H9 (cell line): ENCODE measurements at regions not wholly inside any gene's neighbourhood (a gene's known extent, or its start where the extent isn't known, plus 50 kb on each side); places are given as distances from the start of the nearest gene placed in this dataset.

Source experiments
- DNase-seq: peaks from one replicate; pipeline ENCODE4 v3.0.0-alpha.2; 2017
- H2AFZ ChIP-seq: one replicate; pipeline ENCODE4 v1.6.1; 2013; ENCODE audit warnings: mild to moderate bottlenecking, low read length, control low read depth, moderate library complexity
- H2AK5ac ChIP-seq: 2 replicates; pipeline ENCODE4 v1.6.1; 2013; ENCODE audit warnings: low read length, control low read depth, mixed read lengths; ENCODE audit not compliant: insufficient read length
- H2BK120ac ChIP-seq: one replicate; pipeline ENCODE4 v1.6.1; 2013; ENCODE audit warnings: low read depth, mild to moderate bottlenecking, low read length, control low read depth, inconsistent platforms; ENCODE audit not compliant: poor library complexity, severe bottlenecking
- H2BK12ac ChIP-seq: 2 replicates; pipeline ENCODE4 v1.6.1; 2013; ENCODE audit warnings: low read length, control low read depth, mixed read lengths, low read depth; ENCODE audit not compliant: insufficient read length
- H2BK15ac ChIP-seq: 2 replicates; pipeline ENCODE4 v1.6.1; 2013; ENCODE audit warnings: low read depth, low read length, control low read depth
- H2BK20ac ChIP-seq: one replicate; pipeline ENCODE4 v1.6.1; 2013; ENCODE audit warnings: low read depth, mild to moderate bottlenecking, low read length, control low read depth, inconsistent platforms; ENCODE audit not compliant: poor library complexity, severe bottlenecking
- H2BK5ac ChIP-seq: 2 replicates; pipeline ENCODE4 v1.6.1; 2013; ENCODE audit warnings: low read length, control low read depth, mixed read lengths; ENCODE audit not compliant: insufficient read length
- H3K14ac ChIP-seq: 2 replicates; pipeline ENCODE4 v1.6.1; 2013; ENCODE audit warnings: low read length, control low read depth; ENCODE audit not compliant: insufficient read depth
- H3K18ac ChIP-seq: 2 replicates; pipeline ENCODE4 v1.6.1; 2013; ENCODE audit warnings: low read depth, mild to moderate bottlenecking, mixed read lengths, low read length, control low read depth; ENCODE audit not compliant: insufficient read length
- H3K23ac ChIP-seq: 2 replicates; pipeline ENCODE4 v1.6.1; 2013; ENCODE audit warnings: low read length, control low read depth, mixed read lengths, low read depth; ENCODE audit not compliant: insufficient read length
- H3K23me2 ChIP-seq: 2 replicates; pipeline ENCODE4 v1.6.1; 2013; ENCODE audit warnings: low read depth, mild to moderate bottlenecking, mixed read lengths, low read length, control low read depth; ENCODE audit not compliant: insufficient read length, poor library complexity, severe bottlenecking
- H3K27ac ChIP-seq: 2 replicates; pipeline ENCODE4 v1.5.1; 2013; ENCODE audit warnings: low read length, control low read depth, mixed read lengths, low read depth; ENCODE audit not compliant: insufficient read length
- H3K27me3 ChIP-seq: 2 replicates; pipeline ENCODE4 v1.6.1; 2013; ENCODE audit warnings: low read length, control low read depth, inconsistent platforms; ENCODE audit not compliant: insufficient read depth
- H3K4ac ChIP-seq: 2 replicates; pipeline ENCODE4 v1.6.1; 2013; ENCODE audit warnings: low read depth, mild to moderate bottlenecking, control low read depth, inconsistent platforms, low read length, moderate library complexity
- H3K4me1 ChIP-seq: 2 replicates; pipeline ENCODE4 v1.6.1; 2013; ENCODE audit warnings: low read length, control low read depth, inconsistent platforms; ENCODE audit not compliant: insufficient read depth
- H3K4me2 ChIP-seq: 2 replicates; pipeline ENCODE4 v1.6.1; 2013; ENCODE audit warnings: low read length, control low read depth, mixed read lengths; ENCODE audit not compliant: insufficient read length, insufficient read depth
- H3K56ac ChIP-seq: 2 replicates; pipeline ENCODE4 v1.6.1; 2013; ENCODE audit warnings: low read depth, mild to moderate bottlenecking, mixed read lengths, low read length, control low read depth; ENCODE audit not compliant: insufficient read length
- H3K79me1 ChIP-seq: 2 replicates; pipeline ENCODE4 v1.6.1; 2013; ENCODE audit warnings: low read depth, mild to moderate bottlenecking, moderate library complexity, low read length, control low read depth, inconsistent platforms; ENCODE audit not compliant: insufficient read depth, poor library complexity, severe bottlenecking
- H3K79me2 ChIP-seq: 2 replicates; pipeline ENCODE4 v1.6.1; 2013; ENCODE audit warnings: low read length, control low read depth, inconsistent platforms; ENCODE audit not compliant: insufficient read depth
- H3K9ac ChIP-seq: 2 replicates; pipeline ENCODE4 v1.6.1; 2013; ENCODE audit warnings: low read length, control low read depth, mixed read lengths; ENCODE audit not compliant: insufficient read length; ENCODE audit errors: extremely low read depth
- H3K9me3 ChIP-seq: one replicate; pipeline ENCODE4 v1.6.1; 2013; ENCODE audit warnings: low read depth, low read length, inconsistent platforms; ENCODE audit not compliant: control insufficient read depth
- H3T11ph ChIP-seq: one replicate; pipeline ENCODE4 v1.6.1; 2013; ENCODE audit warnings: mild to moderate bottlenecking, low read length, control low read depth, inconsistent platforms
- H4K20me1 ChIP-seq: one replicate; pipeline ENCODE4 v1.6.1; 2013; ENCODE audit not compliant: control insufficient read depth, insufficient read length, insufficient read depth
- H4K5ac ChIP-seq: 2 replicates; pipeline ENCODE4 v1.6.1; 2013; ENCODE audit warnings: low read depth, mild to moderate bottlenecking, mixed read lengths, low read length, control low read depth; ENCODE audit not compliant: insufficient read length
- H4K8ac ChIP-seq: replicated peaks from 2 replicates; pipeline ENCODE4 v1.6.1; 2013; ENCODE audit warnings: low read length, control low read depth, mixed read lengths, low read depth; ENCODE audit not compliant: insufficient read length
- H4K91ac ChIP-seq: 2 replicates; pipeline ENCODE4 v1.6.1; 2013; ENCODE audit warnings: low read depth, mild to moderate bottlenecking, moderate library complexity, mixed read lengths, low read length, control low read depth; ENCODE audit not compliant: insufficient read length
- H3K27ac Mint-ChIP-seq, 3 experiments: 2 replicates in 2 of 3; 3 replicates in 1 of 3; pipeline ENCODE4 v1.8.0; 2020 to 2021; ENCODE audit warnings: mixed read lengths in 3 of 3, mild to moderate bottlenecking in 1 of 3, moderate library complexity in 1 of 3
- H3K27me3 Mint-ChIP-seq: 2 replicates; pipeline ENCODE4 v1.8.0; 2021; ENCODE audit warnings: low read depth, mild to moderate bottlenecking, moderate library complexity, mixed read lengths
- H3K36me3 Mint-ChIP-seq, 3 experiments: 2 replicates in 2 of 3; 3 replicates in 1 of 3; pipeline ENCODE4 v1.8.0; 2020 to 2021; ENCODE audit warnings: low read depth in 3 of 3, mixed read lengths in 3 of 3; ENCODE audit not compliant: insufficient read depth in 1 of 3
- H3K4me1 Mint-ChIP-seq, 2 experiments: 2 replicates each; pipeline ENCODE4 v1.8.0; 2020; ENCODE audit warnings: mixed read lengths in 2 of 2
- H3K4me3 Mint-ChIP-seq, 2 experiments: 2 replicates in 1 of 2; 3 replicates in 1 of 2; pipeline ENCODE4 v1.8.0; 2020 to 2021; ENCODE audit warnings: mild to moderate bottlenecking in 2 of 2, mixed read lengths in 2 of 2, moderate library complexity in 1 of 2
- H3K9me3 Mint-ChIP-seq, 2 experiments: 2 replicates in 1 of 2; 3 replicates in 1 of 2; pipeline ENCODE4 v1.8.0; 2020; ENCODE audit warnings: mild to moderate bottlenecking in 2 of 2, mixed read lengths in 2 of 2, moderate library complexity in 1 of 2
- WGBS: extraction: QIAGEN DNeasy Blood & Tissue Kit; methylation state at CpG from one replicate; pipeline ENCODE4 v1.1.7; 2013; ENCODE audit warnings: missing lambda C conversion rate, low lambda C conversion rate, mixed read lengths; ENCODE audit not compliant: insufficient read length; ENCODE audit errors: extremely low coverage; 5-methylcytosine and 5-hydroxymethylcytosine counted together
- TF ChIP-seq, protein P1 (sequence below): fragments of 200-600 bp; sonication (generic); conservative IDR thresholded peaks from 3 replicates; pipeline ENCODE4 v1.8.0; 2021; ENCODE audit warnings: antibody characterized with exemption, mild to moderate bottlenecking

DNA sequence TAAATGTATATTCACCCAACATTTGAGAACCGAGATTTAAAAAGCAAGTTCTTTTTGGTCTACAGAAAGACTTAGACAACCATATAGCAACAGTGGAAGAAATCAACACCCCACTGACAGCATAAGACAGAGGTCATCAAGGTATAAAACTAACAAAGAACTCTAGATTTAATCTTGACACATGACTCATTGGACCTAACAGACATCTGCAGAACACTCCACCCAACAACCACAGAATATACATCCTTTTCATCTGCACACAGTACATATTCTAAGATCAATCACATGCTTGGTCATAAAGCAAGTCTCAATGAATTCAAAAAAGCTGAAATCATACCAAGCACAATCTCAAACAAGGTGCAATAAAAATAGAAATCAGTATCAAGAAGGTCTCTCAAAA lies 65.8 kb downstream of the SPIN4 start:
- Histone ChIP-seq H3K56ac (no peak overlapping the region), H4K20me1 (no peaks in the 10 kb centered on the region), H3K23me2 (no peaks in the 10 kb centered on the region), H4K91ac (no peak overlapping the region), H2AFZ (no peak overlapping the region), H2AK5ac (no peak overlapping the region), H2BK20ac (no peak overlapping the region), H3K79me2 (no peaks in the 10 kb centered on the region), H3K9me3 (peaks cover 36% of the 10 kb centered on the region), H4K5ac (no peak overlapping the region), H2BK120ac (no peak overlapping the region), H2BK12ac (no peak overlapping the region), H3K9ac (no peak overlapping the region), H3K18ac (no peak overlapping the region), H3K27me3 (no peaks in the 10 kb centered on the region), H3K27ac (no peak overlapping the region), H3K14ac (no peak overlapping the region), H2BK5ac (no peak overlapping the region), H3K23ac (no peak overlapping the region), H3T11ph (no peak overlapping the region), H2BK15ac (no peak overlapping the region), H3K4me2 (no peak overlapping the region), H3K4me1 (no peaks in the 10 kb centered on the region), H3K79me1 (no peaks in the 10 kb centered on the region), H4K8ac (no peak overlapping the region), H3K4ac (no peak overlapping the region)
- no peak for DNase-seq
- Mint-ChIP-seq H3K36me3 (peaks cover under 1 to 8% (median 2%) of the 10 kb centered on the region in 3 experiments; a peak in 5 of 7 replicates), H3K27ac (no peak overlapping the region), H3K27me3 (no peaks in the 10 kb centered on the region; the same call in 1 of the 2 replicates), H3K4me1 (no peaks in the 10 kb centered on the region), H3K9me3 (peaks cover 52 to 55% of the 10 kb centered on the region in 2 experiments), H3K4me3 (no peak overlapping the region)
- WGBS = no CpG with 5 or more reads among the region's 1 CpG
- TF ChIP-seq, protein P1, sequence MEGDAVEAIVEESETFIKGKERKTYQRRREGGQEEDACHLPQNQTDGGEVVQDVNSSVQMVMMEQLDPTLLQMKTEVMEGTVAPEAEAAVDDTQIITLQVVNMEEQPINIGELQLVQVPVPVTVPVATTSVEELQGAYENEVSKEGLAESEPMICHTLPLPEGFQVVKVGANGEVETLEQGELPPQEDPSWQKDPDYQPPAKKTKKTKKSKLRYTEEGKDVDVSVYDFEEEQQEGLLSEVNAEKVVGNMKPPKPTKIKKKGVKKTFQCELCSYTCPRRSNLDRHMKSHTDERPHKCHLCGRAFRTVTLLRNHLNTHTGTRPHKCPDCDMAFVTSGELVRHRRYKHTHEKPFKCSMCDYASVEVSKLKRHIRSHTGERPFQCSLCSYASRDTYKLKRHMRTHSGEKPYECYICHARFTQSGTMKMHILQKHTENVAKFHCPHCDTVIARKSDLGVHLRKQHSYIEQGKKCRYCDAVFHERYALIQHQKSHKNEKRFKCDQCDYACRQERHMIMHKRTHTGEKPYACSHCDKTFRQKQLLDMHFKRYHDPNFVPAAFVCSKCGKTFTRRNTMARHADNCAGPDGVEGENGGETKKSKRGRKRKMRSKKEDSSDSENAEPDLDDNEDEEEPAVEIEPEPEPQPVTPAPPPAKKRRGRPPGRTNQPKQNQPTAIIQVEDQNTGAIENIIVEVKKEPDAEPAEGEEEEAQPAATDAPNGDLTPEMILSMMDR = no peak
